ENCODE measurements at regions not wholly inside any gene's neighbourhood (a gene's known extent, or its start where the extent isn't known, plus 50 kb on each side); places are given as distances from the start of the nearest gene placed in this dataset.

DNA sequence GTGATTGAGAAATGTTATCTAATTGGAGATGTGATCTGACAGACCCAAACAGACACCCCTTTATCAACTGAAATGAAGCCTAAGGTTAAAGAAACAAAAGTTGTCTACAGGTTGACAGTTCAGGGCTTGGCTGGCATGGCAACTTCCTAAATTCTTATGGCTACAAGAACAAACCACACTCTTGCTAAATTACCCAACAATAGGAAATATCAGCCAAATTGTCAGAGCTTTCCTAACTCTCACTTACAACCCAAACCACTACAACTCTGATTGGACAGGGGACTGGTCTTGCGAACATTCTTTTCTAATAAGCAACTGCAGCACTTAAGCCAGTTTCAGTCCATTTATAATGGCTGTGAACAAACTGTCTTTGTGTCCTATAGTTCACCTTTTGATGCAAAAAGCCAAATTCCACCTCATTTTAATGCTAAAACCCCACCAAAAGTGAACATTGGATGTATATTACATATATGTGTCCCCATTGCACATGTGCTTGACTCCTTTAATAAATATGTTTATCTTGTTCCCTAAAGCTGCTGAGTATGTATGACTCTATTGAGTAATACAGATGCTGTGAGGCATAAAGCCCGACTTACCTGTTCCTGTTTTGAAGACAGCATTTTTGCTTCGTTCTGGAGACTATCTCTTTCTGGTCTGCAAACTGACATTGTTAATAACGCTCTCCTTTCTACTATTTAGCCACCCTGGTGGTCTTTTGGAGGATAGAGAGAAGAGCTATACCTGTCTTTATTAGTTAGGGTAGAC lies 101.3 kb upstream of the HMCN1 start:
- no peak overlapping the region for H3K27ac ChIP-seq
- TF ChIP-seq, protein P1, sequence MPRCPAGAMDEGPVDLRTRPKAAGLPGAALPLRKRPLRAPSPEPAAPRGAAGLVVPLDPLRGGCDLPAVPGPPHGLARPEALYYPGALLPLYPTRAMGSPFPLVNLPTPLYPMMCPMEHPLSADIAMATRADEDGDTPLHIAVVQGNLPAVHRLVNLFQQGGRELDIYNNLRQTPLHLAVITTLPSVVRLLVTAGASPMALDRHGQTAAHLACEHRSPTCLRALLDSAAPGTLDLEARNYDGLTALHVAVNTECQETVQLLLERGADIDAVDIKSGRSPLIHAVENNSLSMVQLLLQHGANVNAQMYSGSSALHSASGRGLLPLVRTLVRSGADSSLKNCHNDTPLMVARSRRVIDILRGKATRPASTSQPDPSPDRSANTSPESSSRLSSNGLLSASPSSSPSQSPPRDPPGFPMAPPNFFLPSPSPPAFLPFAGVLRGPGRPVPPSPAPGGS (IDR thresholded peaks at IDR 0.05): no peak
- TF ChIP-seq, protein P2, sequence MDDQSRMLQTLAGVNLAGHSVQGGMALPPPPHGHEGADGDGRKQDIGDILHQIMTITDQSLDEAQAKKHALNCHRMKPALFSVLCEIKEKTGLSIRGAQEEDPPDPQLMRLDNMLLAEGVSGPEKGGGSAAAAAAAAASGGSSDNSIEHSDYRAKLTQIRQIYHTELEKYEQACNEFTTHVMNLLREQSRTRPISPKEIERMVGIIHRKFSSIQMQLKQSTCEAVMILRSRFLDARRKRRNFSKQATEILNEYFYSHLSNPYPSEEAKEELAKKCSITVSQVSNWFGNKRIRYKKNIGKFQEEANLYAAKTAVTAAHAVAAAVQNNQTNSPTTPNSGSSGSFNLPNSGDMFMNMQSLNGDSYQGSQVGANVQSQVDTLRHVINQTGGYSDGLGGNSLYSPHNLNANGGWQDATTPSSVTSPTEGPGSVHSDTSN (IDR thresholded peaks at IDR 0.05): no peak
- TF ChIP-seq KDM1A (IDR thresholded peaks at IDR 0.05; ENCODE audit: low read depth) (no peak), RNF2 (IDR thresholded peaks at IDR 0.05; ENCODE audit: borderline replicate concordance, low read depth) (no peak), TFCP2L1 (CRISPR knock-in tag; IDR thresholded peaks at IDR 0.05) (no peak), CHD4 (IDR thresholded peaks at IDR 0.05; ENCODE audit: borderline replicate concordance) (no peak), POLR2A (IDR thresholded peaks at IDR 0.05; ENCODE audit: low read length) (no peak), MAZ (IDR thresholded peaks at IDR 0.05; ENCODE audit: borderline replicate concordance, low read depth, low read length) (no peak), FOXS1 (CRISPR knock-in tag; IDR thresholded peaks at IDR 0.05) (no peak), HOXB13 (CRISPR knock-in tag; IDR thresholded peaks at IDR 0.05; ENCODE audit: low read depth) (no peak), PHF8 (IDR thresholded peaks at IDR 0.05; ENCODE audit: borderline replicate concordance, low read depth) (no peak), CBX2 (IDR thresholded peaks at IDR 0.05; ENCODE audit: borderline replicate concordance, low read depth) (no peak), HDAC2 (IDR thresholded peaks at IDR 0.05) (no peak), BHLHE40 (IDR thresholded peaks at IDR 0.05; ENCODE audit: low read depth, low read length) (no peak)
- TF ChIP-seq, protein P3, sequence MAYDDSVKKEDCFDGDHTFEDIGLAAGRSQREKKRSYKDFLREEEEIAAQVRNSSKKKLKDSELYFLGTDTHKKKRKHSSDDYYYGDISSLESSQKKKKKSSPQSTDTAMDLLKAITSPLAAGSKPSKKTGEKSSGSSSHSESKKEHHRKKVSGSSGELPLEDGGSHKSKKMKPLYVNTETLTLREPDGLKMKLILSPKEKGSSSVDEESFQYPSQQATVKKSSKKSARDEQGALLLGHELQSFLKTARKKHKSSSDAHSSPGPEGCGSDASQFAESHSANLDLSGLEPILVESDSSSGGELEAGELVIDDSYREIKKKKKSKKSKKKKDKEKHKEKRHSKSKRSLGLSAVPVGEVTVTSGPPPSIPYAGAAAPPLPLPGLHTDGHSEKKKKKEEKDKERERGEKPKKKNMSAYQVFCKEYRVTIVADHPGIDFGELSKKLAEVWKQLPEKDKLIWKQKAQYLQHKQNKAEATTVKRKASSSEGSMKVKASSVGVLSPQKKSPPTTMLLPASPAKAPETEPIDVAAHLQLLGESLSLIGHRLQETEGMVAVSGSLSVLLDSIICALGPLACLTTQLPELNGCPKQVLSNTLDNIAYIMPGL (CRISPR knock-in tag; IDR thresholded peaks at IDR 0.05; ENCODE audit: borderline replicate concordance): no peak
- no peaks in the 10 kb centered on the region; the same call in 2 of the 3 replicates for H3K9me3 ChIP-seq
- ChIA-PET POLR2A (no interaction called here), CTCF (no interaction called here)
- no peak overlapping the region for H3K4me2 ChIP-seq
- DNase-seq (ENCODE audit: low read depth in 1 of 2, low spot score in 1 of 2) (no peak), FAIRE-seq (no peak), ATAC-seq (no peak)
- no peaks in the 10 kb centered on the region for H3K4me1 ChIP-seq
- no peak overlapping the region for H3K4me3 ChIP-seq
- WGBS (ENCODE audit: missing lambda C conversion rate): 62% methylated on average over 4 of the region's 4 CpGs

DNA sequence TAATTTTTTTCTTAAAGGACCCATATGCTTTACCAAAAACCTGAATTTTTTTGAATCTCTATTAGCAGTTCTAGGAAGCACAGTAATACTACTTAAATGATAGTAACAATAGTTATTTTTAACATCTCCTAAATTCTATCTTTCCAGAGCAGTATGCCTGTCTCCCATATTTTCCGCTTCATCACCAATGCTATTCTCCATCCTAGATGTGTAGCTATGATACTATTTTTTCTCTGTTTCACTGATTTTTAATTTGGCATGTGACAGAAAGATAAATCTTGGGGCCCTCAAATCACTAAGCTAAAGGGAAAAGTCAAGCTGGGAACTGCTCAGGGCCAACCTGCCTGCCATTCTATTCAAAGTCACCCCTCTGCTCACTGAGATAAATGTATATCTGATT lies 102.3 kb upstream of the HMCN1 start:
- H3K4me1 ChIP-seq: no peaks in the 10 kb centered on the region
- POLR2A ChIA-PET: no interaction called here
- H3K9me3 ChIP-seq: no peaks in the 10 kb centered on the region
- CTCF ChIA-PET: interaction anchor here (0.5 kb wide), 1 partner anchor 51 kb away, joined by 3 read pairs; no protein-coding TSS in a partner anchor
- no peak overlapping the region for H3K4me3 ChIP-seq
- DNase-seq (ENCODE audit: low read depth in 1 of 2, low spot score in 1 of 2): no peak
- TF ChIP-seq, protein P4, sequence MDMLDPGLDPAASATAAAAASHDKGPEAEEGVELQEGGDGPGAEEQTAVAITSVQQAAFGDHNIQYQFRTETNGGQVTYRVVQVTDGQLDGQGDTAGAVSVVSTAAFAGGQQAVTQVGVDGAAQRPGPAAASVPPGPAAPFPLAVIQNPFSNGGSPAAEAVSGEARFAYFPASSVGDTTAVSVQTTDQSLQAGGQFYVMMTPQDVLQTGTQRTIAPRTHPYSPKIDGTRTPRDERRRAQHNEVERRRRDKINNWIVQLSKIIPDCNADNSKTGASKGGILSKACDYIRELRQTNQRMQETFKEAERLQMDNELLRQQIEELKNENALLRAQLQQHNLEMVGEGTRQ (IDR thresholded peaks at IDR 0.05): no peak
- TF ChIP-seq NPAS2 (CRISPR knock-in tag; IDR thresholded peaks at IDR 0.05; ENCODE audit: borderline replicate concordance): no peak
- TF ChIP-seq EHF (CRISPR knock-in tag; IDR thresholded peaks at IDR 0.05): no peak
- TF ChIP-seq HOXA7 (CRISPR knock-in tag; IDR thresholded peaks at IDR 0.05): no peak
- TF ChIP-seq RAD21 (conservative IDR thresholded peaks at IDR 0.05 in 1 of 2, IDR thresholded peaks at IDR 0.05 in 1 of 2): no peak
- TF ChIP-seq NFE2L2 (conservative IDR thresholded peaks at IDR 0.05; ENCODE audit: low read length): no peak
- TF ChIP-seq CBX2 (IDR thresholded peaks at IDR 0.05; ENCODE audit: borderline replicate concordance, low read depth): no peak
- no peak for TF ChIP-seq FOSL2 (IDR thresholded peaks at IDR 0.05)
- TF ChIP-seq FOSL2 (CRISPR knock-in tag; IDR thresholded peaks at IDR 0.05): no peak
- H3K4me2 ChIP-seq: no peak overlapping the region
- no peak for FAIRE-seq
- 91% methylated on average over 1 of the region's 1 CpG for WGBS (ENCODE audit: missing lambda C conversion rate)
- ATAC-seq: no peak
- H3K27ac ChIP-seq: no peak overlapping the region
